Fibroblast of skin of back (primary cell): ENCODE measurements at regions not wholly inside any gene's neighbourhood (a gene's known extent, or its start where the extent isn't known, plus 50 kb on each side); places are given as distances from the start of the nearest gene placed in this dataset.

Experiments used
- DNase-seq: peaks from one replicate; pipeline ENCODE4 v3.0.0-alpha.2; 2013

DNA sequence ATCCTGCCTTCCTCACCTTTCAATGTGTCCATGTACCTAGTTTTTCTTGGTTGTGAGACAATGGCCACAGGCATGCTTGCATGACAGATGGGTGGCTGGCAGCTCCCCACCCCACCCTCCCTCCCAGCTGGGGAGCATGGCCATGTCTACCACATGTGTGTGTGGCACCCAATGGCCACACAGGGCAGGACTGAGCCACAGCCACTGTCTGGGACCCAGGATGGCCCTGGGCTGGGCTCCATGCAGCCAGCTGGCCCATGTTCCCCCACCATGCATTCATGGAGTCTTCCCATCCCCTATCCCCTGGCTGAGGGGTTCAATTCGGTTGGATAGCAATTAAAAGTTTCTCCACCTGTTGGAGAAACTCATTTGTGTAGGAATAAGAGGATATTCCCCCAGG is 566.0 kb upstream of the USP15 start:
- no peak for DNase-seq

DNA sequence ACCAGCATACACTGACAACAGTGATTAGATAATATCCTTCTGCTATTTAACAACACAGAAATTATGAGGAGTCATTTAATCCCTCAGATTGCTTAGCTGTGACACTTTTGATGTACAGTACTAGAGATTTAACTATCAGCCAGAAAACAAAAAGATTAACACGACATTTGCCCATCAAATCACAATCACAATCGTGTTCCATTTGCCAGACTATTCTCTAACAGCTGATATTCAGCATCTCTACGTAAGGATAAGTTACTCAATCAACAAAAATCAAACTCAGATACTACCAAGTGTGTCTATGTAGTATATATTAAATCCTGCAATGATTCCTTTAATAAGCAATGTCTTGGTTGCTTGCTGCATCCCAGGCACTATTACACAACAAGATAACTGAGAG is 558.7 kb upstream of the USP15 start:
- no peak for DNase-seq

DNA sequence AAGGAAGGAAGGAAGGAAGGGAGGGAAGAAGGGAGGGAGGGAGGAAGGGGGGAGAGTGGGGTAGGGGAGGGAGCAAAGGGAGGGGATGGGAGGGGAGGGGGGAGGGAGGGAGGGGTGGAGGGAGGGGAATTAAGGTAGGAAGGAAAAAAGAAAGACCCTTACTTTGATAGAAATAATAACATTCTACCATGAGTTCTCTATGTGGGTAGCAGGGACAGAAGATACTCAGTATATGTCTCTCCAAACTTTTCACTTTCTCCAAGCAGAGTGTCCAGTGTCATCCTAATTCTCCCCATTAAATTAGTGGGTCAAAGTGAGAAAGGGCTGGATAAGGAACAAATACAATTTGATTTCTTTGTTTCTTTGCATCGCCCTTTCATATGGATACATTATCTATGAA is 553.4 kb upstream of the USP15 start:
- no peak for DNase-seq

DNA sequence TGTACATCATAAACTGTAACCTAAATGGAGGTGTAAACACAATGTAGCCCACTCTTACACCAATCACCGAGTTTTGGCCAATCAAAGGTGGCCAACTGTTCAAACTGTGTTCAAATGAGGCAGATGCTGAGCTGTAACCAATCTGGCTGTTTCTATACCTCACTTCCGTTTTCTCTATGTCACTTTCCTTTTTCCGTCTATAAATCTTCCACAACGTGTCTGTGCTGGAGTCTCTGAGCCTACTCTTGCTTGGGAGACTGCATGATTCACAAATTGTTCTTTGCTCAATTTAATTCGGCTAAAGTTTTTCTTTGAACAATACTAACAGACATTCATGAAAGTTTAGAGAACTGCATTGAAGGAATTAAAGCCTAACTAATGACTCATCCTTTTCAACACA is 547.1 kb upstream of the USP15 start:
- peak; percentile 9 for DNase-seq

DNA sequence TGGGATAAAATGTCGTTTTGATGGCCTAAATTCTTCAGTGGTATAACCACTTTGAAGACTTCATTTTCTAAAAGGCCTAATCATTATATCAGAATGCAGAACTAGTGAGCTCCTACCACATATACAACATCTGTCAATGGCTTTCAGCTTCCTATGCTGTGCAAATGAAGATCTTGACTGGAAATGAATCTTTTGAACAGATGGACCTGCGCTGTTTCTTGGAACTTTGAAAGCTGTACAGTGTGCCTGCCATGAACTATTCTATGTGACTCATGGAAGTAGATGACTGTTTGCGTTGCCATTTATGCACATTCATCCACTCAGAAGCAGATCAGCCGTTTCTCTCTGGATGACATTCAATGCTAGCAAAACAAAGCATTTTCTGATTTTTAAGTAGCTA is 542.2 kb upstream of the USP15 start:
- DNase-seq: no peak

DNA sequence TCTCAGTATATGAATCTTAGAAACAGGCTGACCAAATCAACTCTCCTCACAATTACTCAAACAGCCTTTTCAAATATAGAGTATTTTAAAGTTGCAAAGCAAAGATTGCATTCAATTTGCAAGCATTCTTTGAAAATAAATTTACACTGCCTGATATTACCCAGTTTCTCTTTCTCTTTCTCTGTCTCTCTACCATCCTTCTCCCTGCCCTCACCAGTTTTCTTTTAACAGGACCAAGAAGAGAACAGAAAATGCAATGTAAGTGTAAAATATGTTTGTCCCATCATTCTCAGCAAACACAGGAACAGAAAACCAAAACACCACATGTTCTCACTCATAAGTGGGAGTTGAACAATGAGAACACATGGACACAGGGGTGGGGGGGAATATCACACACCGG is 520.3 kb upstream of the USP15 start:
- DNase-seq: no peak

DNA sequence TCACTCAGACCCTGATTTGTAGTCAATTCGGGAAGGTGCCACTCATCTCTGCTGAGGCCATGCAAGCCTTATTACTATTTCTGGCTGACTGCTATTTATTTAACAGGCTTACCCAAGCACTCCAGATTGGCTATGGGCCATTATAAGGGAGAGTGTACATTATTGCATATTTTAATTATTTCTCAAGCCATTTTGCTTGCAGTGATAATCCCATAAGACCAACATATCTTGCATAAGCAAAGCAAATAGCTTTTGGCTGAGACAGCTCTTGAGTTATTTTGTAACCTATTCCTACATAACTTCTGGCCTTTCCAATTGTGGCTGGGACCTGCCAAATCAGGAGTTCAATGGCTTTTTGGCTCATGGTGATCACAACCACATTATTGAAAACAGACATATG is 509.6 kb upstream of the USP15 start:
- DNase-seq: peak; percentile 39

DNA sequence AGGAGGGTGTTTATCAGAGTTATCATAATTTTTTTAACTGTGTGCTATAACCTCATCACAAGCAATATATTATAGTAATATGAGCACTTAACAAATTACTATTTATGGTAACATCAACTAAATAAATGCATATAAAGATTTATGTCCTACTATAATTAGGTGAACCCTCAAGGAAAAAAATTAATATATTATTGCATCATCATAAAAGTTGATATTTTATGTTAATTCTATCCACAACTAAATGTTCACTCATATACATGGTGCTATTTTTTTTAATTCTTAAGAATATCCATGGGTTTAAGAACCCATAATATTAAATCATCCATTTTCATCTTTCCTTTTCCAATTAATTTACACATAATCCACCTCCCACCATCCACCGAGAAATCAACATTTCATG is 506.0 kb upstream of the USP15 start:
- no peak for DNase-seq

DNA sequence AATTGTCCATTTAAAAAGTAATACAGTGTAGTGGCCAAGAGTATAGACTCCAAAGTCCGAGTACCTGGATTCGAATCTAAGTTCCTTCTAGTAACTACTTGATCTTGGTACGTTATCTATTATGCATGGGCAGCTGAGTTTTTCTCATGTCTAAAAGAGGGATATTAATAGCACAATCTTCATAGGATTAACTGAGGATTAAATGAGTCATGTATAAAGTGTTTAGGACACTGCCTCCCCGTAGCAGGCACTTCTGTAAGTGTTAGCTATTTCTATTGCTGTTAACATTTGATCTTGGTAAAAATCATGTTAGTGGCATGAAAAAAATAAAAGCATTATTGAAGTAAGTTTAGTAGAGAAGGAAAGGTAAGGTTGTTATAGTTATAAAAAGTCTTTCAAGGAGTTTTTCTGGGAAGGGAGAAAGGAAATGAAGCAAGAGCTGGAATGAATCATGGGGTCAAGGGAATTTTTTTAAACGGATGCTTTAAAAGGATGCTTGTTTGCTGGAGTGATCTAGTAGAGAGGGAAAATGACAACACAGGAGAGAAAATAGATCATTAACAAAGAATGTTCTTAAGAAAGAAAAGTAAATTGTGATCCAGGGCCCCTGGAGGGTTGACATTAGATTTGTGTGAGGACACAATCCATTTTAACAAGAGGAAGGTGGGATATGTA is 502.2 kb upstream of the USP15 start:
- peak; percentile 57 for DNase-seq

DNA sequence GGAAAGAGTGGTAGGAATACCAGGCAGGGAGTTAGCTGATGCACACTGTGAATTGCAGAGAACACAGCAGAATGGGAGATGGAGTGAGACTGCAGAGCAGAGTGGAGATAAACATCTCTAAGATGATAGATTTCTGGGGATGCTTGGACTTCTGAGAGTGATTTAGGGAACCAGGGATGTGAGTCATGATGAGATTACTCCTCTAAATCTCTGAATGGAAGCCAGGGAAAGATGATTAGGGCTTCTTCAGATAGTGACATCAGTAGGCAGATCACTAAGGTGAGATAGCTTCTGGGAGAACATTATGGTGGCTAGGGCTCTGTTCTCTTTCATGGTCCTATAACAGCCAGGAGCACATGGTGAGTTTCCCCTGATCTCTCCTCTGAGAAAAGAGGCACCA is 501.5 kb upstream of the USP15 start:
- peak; percentile 12 for DNase-seq

DNA sequence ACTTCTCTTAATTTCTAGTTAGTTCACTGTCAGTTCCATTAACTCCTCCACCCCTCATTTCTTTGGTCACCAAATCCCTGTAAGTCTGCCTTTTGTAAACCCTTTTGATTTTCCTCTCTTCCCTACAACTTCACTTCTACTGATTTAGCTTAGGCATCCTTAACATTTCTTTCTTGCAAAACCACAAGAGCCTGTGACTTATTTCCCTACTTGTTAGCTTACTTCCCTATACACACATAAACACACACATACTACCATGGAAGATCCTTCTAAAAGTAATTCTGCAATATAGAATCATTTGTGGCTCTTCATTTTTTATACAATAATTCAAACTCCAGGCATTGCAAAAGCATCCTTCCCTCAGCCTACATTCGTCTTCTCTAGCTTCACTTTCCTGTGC is 494.3 kb upstream of the USP15 start:
- no peak for DNase-seq

DNA sequence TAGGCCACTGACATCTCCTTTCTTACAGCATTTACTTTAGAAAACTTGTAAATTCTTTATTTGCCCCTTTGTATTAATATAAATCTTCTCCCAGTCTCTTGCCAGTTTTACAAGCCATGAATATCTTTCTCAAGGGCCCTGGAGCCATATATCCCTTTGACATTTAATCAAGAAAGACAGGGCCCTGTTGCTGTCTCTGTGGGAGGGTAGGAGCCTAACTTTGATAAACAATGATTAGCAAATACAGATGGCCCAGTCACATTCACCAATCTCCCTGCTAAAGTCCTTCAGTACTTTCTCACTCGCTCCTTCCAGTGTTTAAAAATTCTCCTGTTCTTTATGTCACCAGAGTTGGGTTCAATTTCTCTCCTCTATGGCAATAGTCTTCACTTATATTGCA is 479.8 kb upstream of the USP15 start:
- DNase-seq: no peak

DNA sequence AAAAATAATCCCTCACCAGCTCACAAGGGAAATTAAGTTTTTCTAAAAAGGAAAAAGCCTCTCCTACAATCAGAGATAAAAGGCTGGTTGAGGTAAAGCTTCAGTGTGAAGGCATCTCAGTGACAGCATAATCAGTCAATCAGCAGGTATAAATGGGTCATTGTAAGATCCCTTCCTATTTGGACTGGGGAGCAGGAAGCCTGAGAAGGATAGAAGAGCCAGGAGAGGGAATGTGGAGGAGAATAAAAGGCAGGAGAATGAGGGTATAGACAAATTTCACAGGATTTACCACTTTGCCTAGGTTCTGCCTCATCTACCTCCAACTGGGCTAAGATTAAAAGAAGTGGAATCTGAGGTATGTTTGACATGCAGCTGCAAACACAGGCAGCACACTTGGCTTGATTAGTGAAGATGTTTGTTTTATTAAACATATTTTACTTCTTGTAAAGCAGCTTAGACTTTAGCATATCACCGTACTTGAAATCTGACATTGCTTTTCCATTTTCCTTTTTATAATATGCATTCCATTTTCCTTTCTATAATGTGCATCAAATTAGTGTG is 479.1 kb upstream of the USP15 start:
- peak; percentile 17 for DNase-seq

DNA sequence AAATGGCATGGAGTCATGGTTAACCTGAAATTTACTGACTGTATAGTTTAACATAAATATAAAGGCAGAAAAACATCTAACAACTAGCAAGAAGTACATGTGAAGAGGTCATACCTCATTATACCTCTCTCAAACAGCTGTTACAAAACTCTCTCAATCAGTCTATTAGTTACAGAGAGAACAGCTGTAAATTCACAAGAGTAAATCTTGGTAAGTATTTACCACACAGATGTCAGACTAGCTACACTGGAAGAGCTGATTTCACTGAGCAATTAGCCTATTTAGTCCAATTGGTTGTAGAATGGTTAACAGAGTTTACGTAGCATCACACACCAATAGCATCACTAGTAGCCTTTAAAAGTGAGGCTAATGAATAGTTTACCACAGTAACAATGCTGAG is 463.4 kb upstream of the USP15 start:
- no peak for DNase-seq

DNA sequence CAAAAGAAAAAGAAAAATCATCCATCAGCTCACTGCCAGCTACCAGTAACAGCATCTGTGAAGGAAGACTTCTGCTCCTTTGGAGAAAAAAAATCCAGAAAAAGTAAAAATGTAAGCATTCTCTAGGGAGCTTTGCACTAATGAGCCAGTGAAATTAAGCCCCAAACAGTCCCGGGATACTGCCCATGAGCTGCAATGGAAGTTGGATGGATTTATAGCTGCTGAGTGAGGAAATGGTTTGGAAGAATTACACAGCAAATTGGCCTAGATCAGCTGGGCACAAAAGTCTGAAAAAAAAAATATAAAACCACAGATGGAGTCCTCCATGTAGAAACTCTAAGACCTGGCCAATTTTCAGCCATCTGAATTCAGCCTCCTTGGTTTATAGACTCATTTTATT is 462.9 kb upstream of the USP15 start:
- DNase-seq: no peak

DNA sequence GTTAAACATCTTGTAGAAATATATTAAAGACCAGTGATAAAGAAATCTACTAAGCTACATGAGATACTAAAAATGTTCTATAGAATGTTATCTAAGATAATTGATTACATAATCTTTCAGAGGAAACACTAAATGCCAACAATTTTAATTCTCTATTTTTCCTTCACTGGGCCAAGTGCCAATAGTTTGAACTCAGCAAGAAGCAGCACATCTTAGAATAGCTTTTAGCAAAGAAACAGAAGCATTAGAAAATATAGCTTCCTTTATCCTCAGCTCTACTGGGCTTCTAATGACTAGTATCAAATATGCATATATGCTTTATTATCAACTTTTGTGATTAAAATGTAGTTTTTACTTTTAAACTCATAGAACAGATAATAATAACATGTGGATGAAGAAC is 461.4 kb upstream of the USP15 start:
- DNase-seq: no peak

DNA sequence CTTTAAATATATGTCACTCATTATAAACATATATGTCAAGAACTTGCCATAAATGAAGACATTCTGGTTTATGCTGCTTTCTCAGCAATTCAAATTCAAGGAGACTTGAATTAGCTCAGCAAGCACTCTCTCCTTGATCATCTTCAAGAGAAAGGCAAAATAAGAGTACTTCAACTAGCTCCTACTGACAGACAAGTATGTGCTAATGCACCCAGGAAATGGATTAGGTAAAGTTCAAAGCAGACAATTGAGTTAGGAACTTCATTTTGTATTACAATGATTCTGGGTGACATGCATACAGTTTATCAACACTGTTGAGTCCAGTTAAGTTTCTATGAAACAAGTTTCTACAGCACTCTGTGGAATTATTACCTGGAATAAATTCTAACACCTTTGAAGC is 455.9 kb upstream of the USP15 start:
- no peak for DNase-seq

DNA sequence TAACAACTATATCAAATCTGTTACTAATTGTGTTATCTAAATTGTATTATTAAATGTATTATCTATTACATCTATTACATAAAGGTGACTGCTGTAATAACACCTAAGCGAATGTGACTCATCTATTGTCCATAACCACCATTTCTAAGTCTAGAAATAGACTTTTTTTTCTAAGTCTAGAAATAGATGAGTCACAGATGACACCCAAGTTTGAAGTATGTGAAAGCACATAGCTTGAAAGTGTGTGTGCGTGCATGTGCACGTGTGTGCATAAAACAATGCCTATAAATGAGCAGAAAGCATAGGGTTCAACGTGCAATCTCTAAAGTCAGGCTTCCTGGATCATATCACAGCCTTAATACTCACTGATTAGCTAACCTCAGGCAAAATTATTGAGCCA is 451.3 kb upstream of the USP15 start:
- peak; percentile 44 for DNase-seq

DNA sequence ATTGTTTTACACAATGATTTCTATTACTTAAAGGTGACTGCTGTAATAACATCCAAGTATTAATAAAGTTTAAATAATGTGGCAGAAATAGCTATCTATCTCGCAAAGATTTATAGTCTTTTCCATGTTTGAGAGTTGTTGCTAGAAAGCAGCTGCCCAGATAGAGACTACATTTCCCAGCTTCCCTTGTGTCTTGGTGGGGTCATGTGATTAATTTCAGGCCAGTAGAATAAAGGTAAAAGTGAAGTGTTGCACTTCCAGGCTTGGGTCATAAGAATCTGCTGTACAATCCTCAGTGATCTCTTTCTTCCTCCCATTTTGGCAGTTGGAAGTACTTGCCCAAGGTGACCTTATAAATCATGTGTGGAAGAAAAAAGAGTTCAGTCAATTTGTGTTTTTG is 449.7 kb upstream of the USP15 start:
- DNase-seq: no peak

DNA sequence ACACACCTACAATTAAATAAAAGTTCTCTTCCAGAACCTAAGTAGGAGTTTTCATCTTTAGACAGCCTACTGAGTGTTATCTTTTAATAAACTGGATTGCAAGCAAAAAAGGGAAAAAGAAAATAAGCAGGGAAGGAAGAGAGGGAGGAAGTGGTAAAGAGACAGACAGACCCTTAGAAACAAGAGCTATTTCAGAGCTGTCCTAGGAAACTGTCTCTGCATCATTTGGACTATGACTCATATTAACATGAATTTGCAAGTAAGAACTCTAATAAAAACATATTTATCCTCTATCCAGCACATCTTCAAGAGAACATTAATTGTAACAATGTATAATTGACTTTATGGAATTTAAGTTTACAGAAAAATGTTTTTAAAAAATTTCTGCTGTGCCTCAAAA is 438.8 kb upstream of the USP15 start:
- DNase-seq: peak; percentile 39

DNA sequence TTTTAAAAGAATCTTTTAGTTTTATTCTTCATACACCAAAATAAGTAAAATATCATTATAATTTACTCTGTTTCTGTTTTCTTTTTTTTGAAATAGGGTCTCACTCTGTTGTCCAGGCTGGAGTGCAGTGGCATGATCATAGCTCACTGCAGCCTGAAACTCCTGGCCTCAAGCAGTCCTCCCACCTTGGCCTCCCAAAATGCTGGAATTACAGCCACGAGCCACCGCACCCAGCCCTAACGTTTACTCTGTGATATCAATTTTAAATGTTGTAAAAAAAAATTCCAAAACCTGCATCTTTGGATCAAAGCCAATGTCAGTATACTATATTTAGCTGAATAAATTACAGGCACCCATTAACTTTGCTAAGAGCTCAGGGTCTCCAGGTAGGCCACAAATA is 437.1 kb upstream of the USP15 start:
- DNase-seq: no peak

DNA sequence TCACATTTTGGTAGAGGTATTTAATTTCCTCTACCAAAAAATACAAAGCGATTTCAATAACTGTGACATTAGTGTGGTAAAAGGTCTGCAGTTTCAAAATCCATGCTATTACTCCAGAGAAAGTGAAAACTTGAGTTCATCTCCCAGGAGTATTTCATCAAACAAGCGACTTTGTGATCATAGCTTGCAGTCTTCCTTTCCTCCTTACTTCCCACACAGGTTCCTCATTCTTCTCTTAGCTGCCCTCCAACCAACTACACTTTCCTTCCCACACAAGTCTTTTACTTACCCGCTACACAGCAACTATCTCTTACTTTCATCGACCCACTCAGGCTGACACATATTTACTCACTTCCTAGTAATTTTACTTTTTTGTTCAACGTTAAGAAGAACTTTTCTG is 413.4 kb upstream of the USP15 start:
- DNase-seq: no peak

DNA sequence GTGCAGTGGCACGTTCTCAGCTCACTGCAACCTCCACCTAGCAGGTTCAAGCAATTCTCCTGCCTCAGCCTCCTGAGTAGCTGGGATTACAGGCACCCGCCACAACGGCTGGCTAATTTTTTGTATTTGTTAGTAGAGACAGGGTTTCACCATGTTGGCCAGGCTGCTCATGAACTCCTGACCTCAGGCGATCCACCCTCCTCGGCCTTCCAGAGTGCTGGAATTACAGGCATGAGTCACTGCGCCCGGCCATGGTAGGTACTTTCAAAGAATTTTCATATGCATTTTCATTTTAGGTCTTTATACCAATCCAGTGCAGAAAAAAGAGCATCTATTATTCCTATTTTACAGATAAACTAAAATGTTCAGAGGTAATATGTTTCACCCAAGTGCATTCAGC is 411.3 kb upstream of the USP15 start:
- no peak for DNase-seq

DNA sequence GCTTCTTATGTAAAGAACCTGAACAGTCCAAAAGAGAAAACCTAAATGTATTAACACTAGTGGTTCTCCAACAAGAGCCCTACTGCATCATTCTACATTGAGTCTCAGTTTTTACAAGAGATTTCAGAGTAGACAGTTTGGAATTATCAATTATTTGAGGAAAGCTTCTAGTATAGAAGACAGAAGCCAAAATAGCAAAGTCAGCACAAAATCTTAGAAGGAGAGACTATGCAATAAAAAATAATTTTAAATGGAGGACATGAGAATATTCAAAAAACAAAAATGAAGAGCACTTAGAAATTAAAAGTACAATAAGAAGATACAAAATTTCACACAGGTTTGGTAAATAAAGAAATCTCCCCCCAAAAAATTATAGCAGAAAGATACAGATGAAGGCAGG is 406.3 kb upstream of the USP15 start:
- no peak for DNase-seq

DNA sequence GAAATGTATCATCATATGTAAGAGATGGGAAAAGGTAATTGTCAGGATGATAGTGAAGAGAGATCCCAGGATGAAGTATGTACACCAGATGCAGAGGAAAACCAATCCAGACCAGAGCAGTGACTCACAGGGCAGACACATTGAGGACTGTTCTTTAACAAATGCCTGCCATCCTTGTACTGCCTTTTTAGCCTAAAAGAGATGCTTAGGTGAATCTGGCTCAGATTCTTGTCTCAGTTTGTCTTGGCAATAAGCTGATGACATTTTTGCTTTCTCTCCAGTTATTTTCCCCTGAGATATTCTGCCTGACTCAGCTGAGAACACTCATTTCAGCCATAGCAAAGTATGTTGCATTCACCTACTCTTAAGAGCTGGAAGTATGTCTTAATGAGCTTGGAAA is 405.3 kb upstream of the USP15 start:
- DNase-seq: peak; percentile 12
